ENCODE measurements at regions not wholly inside any gene's neighbourhood (a gene's known extent, or its start where the extent isn't known, plus 50 kb on each side); places are given as distances from the start of the nearest gene placed in this dataset.

- no peaks in the 10 kb centered on the region for H3K4me1 ChIP-seq (ENCODE audit: control insufficient read depth, low read depth, low read length)
These were observed 856.4 kb upstream of the LRRC4C start for GRCh38 chr11:42315846-42316245.

GRCh38 chr11:42319921-42320320 is 860.5 kb upstream of the LRRC4C start:
- Histone ChIP-seq H3K4me3 (ENCODE audit: low read length) (no peak overlapping the region), H3K27me3 (ENCODE audit: control insufficient read depth, insufficient read depth, low read length) (no peaks in the 10 kb centered on the region), H3K4me1 (ENCODE audit: control insufficient read depth, low read depth, low read length) (no peaks in the 10 kb centered on the region), H3K36me3 (ENCODE audit: control insufficient read depth, low read depth, low read length) (no peaks in the 10 kb centered on the region), H3K9me3 (ENCODE audit: control insufficient read depth, low read depth, low read length) (no peaks in the 10 kb centered on the region), H3K27ac (ENCODE audit: low read length) (no peak overlapping the region), H3K9ac (ENCODE audit: low read length) (no peak overlapping the region)

More at GRCh38 chr11:42315846-42316245, 856.4 kb upstream of the LRRC4C start:
- H3K27ac ChIP-seq (ENCODE audit: low read length), result no peak overlapping the region
- no peaks in the 10 kb centered on the region for H3K36me3 ChIP-seq (ENCODE audit: control insufficient read depth, low read depth, low read length)
- no peak overlapping the region for H3K4me3 ChIP-seq (ENCODE audit: low read length)
- H3K27me3 ChIP-seq (ENCODE audit: control insufficient read depth, insufficient read depth, low read length), result no peaks in the 10 kb centered on the region
- no peaks in the 10 kb centered on the region for H3K9me3 ChIP-seq (ENCODE audit: control insufficient read depth, low read depth, low read length)
- no peak overlapping the region for H3K9ac ChIP-seq (ENCODE audit: low read length)

GRCh38 chr11:42329929-42330565 is 870.6 kb upstream of the LRRC4C start:
- Histone ChIP-seq H3K9ac (ENCODE audit: low read length) (no peak overlapping the region), H3K4me3 (ENCODE audit: low read length) (no peak overlapping the region), H3K36me3 (ENCODE audit: control insufficient read depth, low read depth, low read length) (no peaks in the 10 kb centered on the region), H3K27ac (ENCODE audit: low read length) (no peak overlapping the region), H3K9me3 (ENCODE audit: control insufficient read depth, low read depth, low read length) (no peaks in the 10 kb centered on the region), H3K4me1 (ENCODE audit: control insufficient read depth, low read depth, low read length) (no peaks in the 10 kb centered on the region), H3K27me3 (ENCODE audit: control insufficient read depth, insufficient read depth, low read length) (no peaks in the 10 kb centered on the region)

- no peaks in the 10 kb centered on the region for H3K9me3 ChIP-seq (ENCODE audit: control insufficient read depth, low read depth, low read length)
- H3K4me1 ChIP-seq (ENCODE audit: control insufficient read depth, low read depth, low read length), result no peaks in the 10 kb centered on the region
- no peaks in the 10 kb centered on the region for H3K36me3 ChIP-seq (ENCODE audit: control insufficient read depth, low read depth, low read length)
- no peak overlapping the region for H3K4me3 ChIP-seq (ENCODE audit: low read length)
- no peak overlapping the region for H3K9ac ChIP-seq (ENCODE audit: low read length)
- no peak overlapping the region for H3K27ac ChIP-seq (ENCODE audit: low read length)
- no peaks in the 10 kb centered on the region for H3K27me3 ChIP-seq (ENCODE audit: control insufficient read depth, insufficient read depth, low read length)
These were observed 878.5 kb upstream of the LRRC4C start for GRCh38 chr11:42337786-42338455.

GRCh38 chr11:42344204-42344792 is 884.8 kb upstream of the LRRC4C start:
- H3K27me3 ChIP-seq (ENCODE audit: control insufficient read depth, insufficient read depth, low read length), result no peaks in the 10 kb centered on the region
- H3K36me3 ChIP-seq (ENCODE audit: control insufficient read depth, low read depth, low read length), result no peaks in the 10 kb centered on the region
- H3K27ac ChIP-seq (ENCODE audit: low read length), result no peak overlapping the region
- H3K9ac ChIP-seq (ENCODE audit: low read length), result no peak overlapping the region
- H3K4me1 ChIP-seq (ENCODE audit: control insufficient read depth, low read depth, low read length), result no peaks in the 10 kb centered on the region
- no peaks in the 10 kb centered on the region for H3K9me3 ChIP-seq (ENCODE audit: control insufficient read depth, low read depth, low read length)
- H3K4me3 ChIP-seq (ENCODE audit: low read length), result no peak overlapping the region

GRCh38 chr11:42345933-42346332 is 886.5 kb upstream of the LRRC4C start:
- no peak overlapping the region for H3K4me3 ChIP-seq (ENCODE audit: low read length)
- no peaks in the 10 kb centered on the region for H3K9me3 ChIP-seq (ENCODE audit: control insufficient read depth, low read depth, low read length)
- H3K27ac ChIP-seq (ENCODE audit: low read length), result no peak overlapping the region
- no peaks in the 10 kb centered on the region for H3K4me1 ChIP-seq (ENCODE audit: control insufficient read depth, low read depth, low read length)
- no peaks in the 10 kb centered on the region for H3K36me3 ChIP-seq (ENCODE audit: control insufficient read depth, low read depth, low read length)
- H3K9ac ChIP-seq (ENCODE audit: low read length), result no peak overlapping the region
- H3K27me3 ChIP-seq (ENCODE audit: control insufficient read depth, insufficient read depth, low read length), result no peaks in the 10 kb centered on the region

GRCh38 chr11:42363701-42364100 is 904.2 kb upstream of the LRRC4C start:
- H3K9me3 ChIP-seq (ENCODE audit: control insufficient read depth, low read depth, low read length), result peaks cover 2% of the 10 kb centered on the region
- no peak overlapping the region for H3K9ac ChIP-seq (ENCODE audit: low read length)
- no peak overlapping the region for H3K27ac ChIP-seq (ENCODE audit: low read length)
- H3K27me3 ChIP-seq (ENCODE audit: control insufficient read depth, insufficient read depth, low read length), result no peaks in the 10 kb centered on the region
- no peaks in the 10 kb centered on the region for H3K4me1 ChIP-seq (ENCODE audit: control insufficient read depth, low read depth, low read length)
- H3K4me3 ChIP-seq (ENCODE audit: low read length), result no peak overlapping the region
- H3K36me3 ChIP-seq (ENCODE audit: control insufficient read depth, low read depth, low read length), result no peaks in the 10 kb centered on the region

GRCh38 chr11:42390116-42390515 is 921.7 kb upstream of the API5 start:
- Histone ChIP-seq H3K4me1 (ENCODE audit: control insufficient read depth, low read depth, low read length) (no peaks in the 10 kb centered on the region), H3K9me3 (ENCODE audit: control insufficient read depth, low read depth, low read length) (no peaks in the 10 kb centered on the region), H3K4me3 (ENCODE audit: low read length) (no peak overlapping the region), H3K36me3 (ENCODE audit: control insufficient read depth, low read depth, low read length) (no peaks in the 10 kb centered on the region), H3K27me3 (ENCODE audit: control insufficient read depth, insufficient read depth, low read length) (no peaks in the 10 kb centered on the region), H3K27ac (ENCODE audit: low read length) (no peak overlapping the region), H3K9ac (ENCODE audit: low read length) (no peak overlapping the region)

GRCh38 chr11:42397483-42397882 is 914.3 kb upstream of the API5 start:
- Histone ChIP-seq H3K9me3 (ENCODE audit: control insufficient read depth, low read depth, low read length) (no peaks in the 10 kb centered on the region), H3K4me3 (ENCODE audit: low read length) (no peak overlapping the region), H3K27ac (ENCODE audit: low read length) (no peak overlapping the region), H3K9ac (ENCODE audit: low read length) (no peak overlapping the region), H3K36me3 (ENCODE audit: control insufficient read depth, low read depth, low read length) (no peaks in the 10 kb centered on the region), H3K27me3 (ENCODE audit: control insufficient read depth, insufficient read depth, low read length) (no peaks in the 10 kb centered on the region), H3K4me1 (ENCODE audit: control insufficient read depth, low read depth, low read length) (no peaks in the 10 kb centered on the region)

- H3K27ac ChIP-seq (ENCODE audit: low read length), result peak overlapping the region; percentile 3
- no peaks in the 10 kb centered on the region for H3K27me3 ChIP-seq (ENCODE audit: control insufficient read depth, insufficient read depth, low read length)
- peaks cover 23% of the 10 kb centered on the region for H3K4me1 ChIP-seq (ENCODE audit: control insufficient read depth, low read depth, low read length)
- no peaks in the 10 kb centered on the region for H3K36me3 ChIP-seq (ENCODE audit: control insufficient read depth, low read depth, low read length)
- H3K4me3 ChIP-seq (ENCODE audit: low read length), result no peak overlapping the region
- no peaks in the 10 kb centered on the region for H3K9me3 ChIP-seq (ENCODE audit: control insufficient read depth, low read depth, low read length)
- H3K9ac ChIP-seq (ENCODE audit: low read length), result no peak overlapping the region
These were observed 904.5 kb upstream of the API5 start for GRCh38 chr11:42407341-42407740.

- Histone ChIP-seq H3K36me3 (ENCODE audit: control insufficient read depth, low read depth, low read length) (no peaks in the 10 kb centered on the region), H3K4me1 (ENCODE audit: control insufficient read depth, low read depth, low read length) (peaks cover 23% of the 10 kb centered on the region), H3K27me3 (ENCODE audit: control insufficient read depth, insufficient read depth, low read length) (no peaks in the 10 kb centered on the region), H3K27ac (ENCODE audit: low read length) (no peak overlapping the region), H3K4me3 (ENCODE audit: low read length) (no peak overlapping the region), H3K9me3 (ENCODE audit: control insufficient read depth, low read depth, low read length) (no peaks in the 10 kb centered on the region), H3K9ac (ENCODE audit: low read length) (no peak overlapping the region)
These were observed 901.4 kb upstream of the API5 start for GRCh38 chr11:42410251-42410955.
